Liver (tissue), 8 donors: ENCODE measurements at regions not wholly inside any gene's neighbourhood (a gene's known extent, or its start where the extent isn't known, plus 50 kb on each side); places are given as distances from the start of the nearest gene placed in this dataset.

Experiments
- DNase-seq: peaks from one replicate; pipeline ENCODE4 v3.0.0-alpha.2; 2017; ENCODE audit warnings: low spot score
- H3K27ac ChIP-seq, 2 donors: one replicate each; pipeline ENCODE4 v1.7.0; 2013; ENCODE audit warnings: inconsistent platforms in 2 of 2, low read length in 2 of 2, control low read depth in 1 of 2, low read depth in 1 of 2, mild to moderate bottlenecking in 1 of 2
- H3K27me3 ChIP-seq, 4 donors: one replicate each; pipeline versions ENCODE4 v1.6.1 to v1.7.0; 2013; ENCODE audit warnings: low read length in 3 of 4, inconsistent platforms in 1 of 4, mild to moderate bottlenecking in 1 of 4, moderate library complexity in 1 of 4; ENCODE audit not compliant: control insufficient read depth in 4 of 4, insufficient read depth in 4 of 4
- H3K36me3 ChIP-seq, 4 donors: one replicate each; pipeline versions ENCODE4 v1.6.1 to v1.7.0; 2013; ENCODE audit warnings: low read length in 3 of 4, mild to moderate bottlenecking in 3 of 4, low read depth in 1 of 4, moderate library complexity in 1 of 4; ENCODE audit not compliant: control insufficient read depth in 4 of 4, insufficient read depth in 3 of 4
- H3K4me1 ChIP-seq, 4 donors: one replicate each; pipeline versions ENCODE4 v1.6.1 to v1.7.0; 2013; ENCODE audit warnings: low read length in 3 of 4, mild to moderate bottlenecking in 3 of 4, moderate library complexity in 1 of 4; ENCODE audit not compliant: control insufficient read depth in 4 of 4, insufficient read depth in 4 of 4
- H3K4me3 ChIP-seq, 3 donors: one replicate each; pipeline versions ENCODE4 v1.6.1 to v1.7.0; 2013; ENCODE audit warnings: low read length in 3 of 3, control low read depth in 1 of 3, low read depth in 1 of 3, mild to moderate bottlenecking in 1 of 3
- H3K9ac ChIP-seq, 2 donors: one replicate each; pipeline ENCODE4 v1.7.0; 2013; ENCODE audit warnings: low read length in 2 of 2, mild to moderate bottlenecking in 2 of 2, moderate library complexity in 2 of 2, control low read depth in 1 of 2, low read depth in 1 of 2
- H3K9me3 ChIP-seq, 4 donors: one replicate each; pipeline versions ENCODE4 v1.6.1 to v1.7.0; 2013; ENCODE audit warnings: low read length in 3 of 4; ENCODE audit not compliant: control insufficient read depth in 4 of 4
- CTCF ChIP-seq: fragments of 150-350 bp; IDR thresholded peaks from 2 replicates; pipeline ENCODE4 v1.5.1; 2017; ENCODE audit warnings: improper control_type of control experiment, low read depth, low read length; ENCODE audit not compliant: missing input control
- FOXA1 ChIP-seq: IDR thresholded peaks from 2 replicates; pipeline ENCODE4 v1.6.1; 2016; ENCODE audit warnings: antibody characterized with exemption
- FOXA2 ChIP-seq: IDR thresholded peaks from 2 replicates; pipeline ENCODE4 v1.6.1; 2016; ENCODE audit warnings: antibody characterized with exemption
- GABPA ChIP-seq, 2 donors: IDR thresholded peaks in 1 of 2; conservative IDR thresholded peaks in 1 of 2; 2 replicates each; pipeline ENCODE4 v1.6.1; 2016; ENCODE audit warnings: antibody characterized with exemption in 2 of 2, mild to moderate bottlenecking in 1 of 2, moderate library complexity in 1 of 2
- HNF4A ChIP-seq, 2 donors: conservative IDR thresholded peaks; 2 replicates each; pipeline ENCODE4 v1.6.1; 2016; ENCODE audit warnings: antibody characterized with exemption in 2 of 2, mild to moderate bottlenecking in 2 of 2
- HNF4G ChIP-seq: IDR thresholded peaks from 2 replicates; pipeline ENCODE4 v1.6.1; 2016; ENCODE audit warnings: antibody characterized with exemption
- JUND ChIP-seq, 2 donors: IDR thresholded peaks; 2 replicates each; pipeline ENCODE4 v1.6.1; 2016; ENCODE audit warnings: antibody characterized with exemption in 2 of 2
- MAX ChIP-seq: IDR thresholded peaks from 2 replicates; pipeline ENCODE4 v1.6.1; 2016; ENCODE audit warnings: antibody characterized with exemption
- NR2F2 ChIP-seq: IDR thresholded peaks from 2 replicates; pipeline ENCODE4 v1.6.1; 2016; ENCODE audit warnings: antibody characterized with exemption
- REST ChIP-seq: IDR thresholded peaks from 2 replicates; pipeline ENCODE4 v1.6.1; 2016; ENCODE audit warnings: antibody characterized with exemption, mild to moderate bottlenecking
- RXRA ChIP-seq, 2 donors: IDR thresholded peaks; 2 replicates each; pipeline ENCODE4 v1.6.1; 2017 to 2018; ENCODE audit warnings: antibody characterized with exemption in 2 of 2, mild to moderate bottlenecking in 1 of 2
- SP1 ChIP-seq: IDR thresholded peaks from 2 replicates; pipeline ENCODE4 v1.6.1; 2018; ENCODE audit warnings: antibody characterized with exemption, mild to moderate bottlenecking
- TAF1 ChIP-seq: conservative IDR thresholded peaks from 2 replicates; pipeline ENCODE4 v1.6.1; 2016; ENCODE audit warnings: antibody characterized with exemption, mild to moderate bottlenecking
- ZBTB33 ChIP-seq: IDR thresholded peaks from 2 replicates; pipeline ENCODE4 v1.6.1; 2016; ENCODE audit warnings: antibody characterized with exemption
- WGBS: extraction: QIAGEN DNeasy Blood & Tissue Kit; methylation state at CpG from one replicate; pipeline ENCODE4 v1.1.7; 2013; 5-methylcytosine and 5-hydroxymethylcytosine counted together
- donor health status: healthy.
- donor health status: healthy.
- donor health status: healthy.
- donor health status: healthy.
- donor health status: healthy.

- H3K27me3 ChIP-seq = no peaks in the 10 kb centered on the region
- no peak for TF ChIP-seq SP1
- no peak overlapping the region for H3K4me3 ChIP-seq
- no peaks in the 10 kb centered on the region for H3K4me1 ChIP-seq
- no peak for DNase-seq
- H3K27ac ChIP-seq = no peak overlapping the region
- 54% methylated on average over 2 of the region's 2 CpGs for WGBS
- no peak overlapping the region for H3K9ac ChIP-seq
- no peaks in the 10 kb centered on the region for H3K36me3 ChIP-seq
- H3K9me3 ChIP-seq = no peaks in the 10 kb centered on the region
Measured at GRCh38 chr4:27568952-27569319, 708.3 kb downstream of the STIM2 start.

GRCh38 chr4:27574743-27575142, 714.1 kb downstream of the STIM2 start:
- no peak overlapping the region for H3K4me3 ChIP-seq
- H3K27me3 ChIP-seq = no peaks in the 10 kb centered on the region
- TF ChIP-seq HNF4G (no peak), TAF1 (no peak)
- peaks cover 0 to 3% (median 0%) of the 10 kb centered on the region in 4 donors for H3K9me3 ChIP-seq
- 80% methylated on average over 5 of the region's 5 CpGs for WGBS
- H3K36me3 ChIP-seq = no peaks in the 10 kb centered on the region
- DNase-seq = no peak
- no peak overlapping the region for H3K9ac ChIP-seq
- no peaks in the 10 kb centered on the region for H3K4me1 ChIP-seq
- H3K27ac ChIP-seq = no peak overlapping the region

- no peak overlapping the region for H3K4me3 ChIP-seq
- no peak for DNase-seq
- H3K27me3 ChIP-seq = no peaks in the 10 kb centered on the region
- H3K36me3 ChIP-seq = no peaks in the 10 kb centered on the region
- H3K4me1 ChIP-seq = no peaks in the 10 kb centered on the region
- H3K9me3 ChIP-seq = peaks cover 0 to 3% (median 0%) of the 10 kb centered on the region in 4 donors
- no peak overlapping the region for H3K27ac ChIP-seq
- H3K9ac ChIP-seq = no peak overlapping the region
- TF ChIP-seq ZBTB33 (no peak), FOXA2 (no peak), JUND (IDR thresholded peaks at IDR 0.05) (no peak), HNF4A (conservative IDR thresholded peaks at IDR 0.05) (no peak), MAX (no peak), REST (no peak), CTCF (no peak), NR2F2 (no peak), FOXA1 (no peak), GABPA (IDR thresholded peaks at IDR 0.05 in 1 of 2, conservative IDR thresholded peaks at IDR 0.05 in 1 of 2) (no peak), RXRA (IDR thresholded peaks at IDR 0.05) (no peak), HNF4G (no peak)
- WGBS = 91% methylated on average over 2 of the region's 2 CpGs
Measured at GRCh38 chr4:27577951-27578350, 717.3 kb downstream of the STIM2 start.
